ENCODE measurements at regions not wholly inside any gene's neighbourhood (a gene's known extent, or its start where the extent isn't known, plus 50 kb on each side); places are given as distances from the start of the nearest gene placed in this dataset.
A peak's percentile ranks its signal among the peaks of the same experiment; 100 is the strongest.
"Not testable (repeated sequence)": the region's sequence is repeated elsewhere in the genome, so short reads cannot be mapped to it uniquely, and the experiment has no call there.

DNA sequence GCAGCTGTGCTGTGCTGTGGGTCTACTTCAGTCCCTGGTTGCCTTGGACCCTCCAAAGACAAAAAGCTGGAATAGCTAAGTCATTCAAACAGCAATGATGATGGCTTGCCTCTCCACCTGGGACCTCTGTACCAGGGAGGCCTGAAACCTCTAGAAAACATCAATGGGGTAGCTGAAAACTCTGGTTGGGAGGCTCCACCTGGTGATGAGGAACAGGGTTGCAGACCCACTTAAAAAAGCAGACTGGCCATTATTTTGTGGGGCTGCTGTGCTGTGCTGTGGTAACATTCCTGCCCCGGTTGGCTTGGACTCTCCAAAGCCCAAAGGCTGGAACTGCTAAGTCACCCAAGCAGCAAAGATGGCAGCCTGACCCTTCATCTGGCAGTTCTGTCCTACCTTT lies 839.3 kb upstream of the ARRDC3 start:
- Histone ChIP-seq H3K4me1 (ENCODE audit: control insufficient read depth in 2 of 2, insufficient read depth in 1 of 2, low read depth in 1 of 2, low read length in 2 of 2) (no peaks in the 10 kb centered on the region), H2AFZ (ENCODE audit: low read length) (peak overlapping the region; percentile 61), H2BK5ac (ENCODE audit: low read length) (no peak overlapping the region), H2AK5ac (ENCODE audit: low read depth, low read length) (no peak overlapping the region), H4K91ac (ENCODE audit: low read depth, low read length, poor library complexity) (no peak overlapping the region), H3K27me3 (ENCODE audit: control insufficient read depth in 3 of 3, insufficient read depth in 3 of 3, low read depth in 1 of 3, low read length in 3 of 3) (no peaks in the 10 kb centered on the region), H3K27ac (replicated peaks; ENCODE audit: low read length) (no peak overlapping the region), H2BK15ac (ENCODE audit: low read length) (no peak overlapping the region), H3K4ac (ENCODE audit: low read length) (no peak overlapping the region), H3K4me3 (ENCODE audit: low read length in 2 of 2) (no peak overlapping the region), H3K14ac (ENCODE audit: low read length) (no peak overlapping the region), H4K8ac (ENCODE audit: low read depth, low read length) (no peak overlapping the region), H3K9ac (ENCODE audit: low read depth, low read length, poor library complexity) (no peak overlapping the region), H3K9me3 (replicated peaks in 1 of 2; ENCODE audit: control insufficient read depth in 2 of 2, insufficient read depth in 1 of 2, low read depth in 1 of 2, low read length in 2 of 2) (peaks cover 4 to 12% of the 10 kb centered on the region in 2 donors), H3K18ac (ENCODE audit: low read length) (peak overlapping the region; percentile 3), H3K23ac (ENCODE audit: low read depth, low read length, poor library complexity) (no peak overlapping the region), H2BK120ac (ENCODE audit: low read depth, low read length) (no peak overlapping the region), H3K4me2 (ENCODE audit: insufficient read depth, low read length, poor library complexity, severe bottlenecking) (no peak overlapping the region), H3K36me3 (replicated peaks in 1 of 2; ENCODE audit: control insufficient read depth in 2 of 2, insufficient read depth in 2 of 2, low read length in 2 of 2) (no peaks in the 10 kb centered on the region), H2BK12ac (ENCODE audit: low read length) (no peak overlapping the region), H3K79me1 (ENCODE audit: low read depth, low read length) (no peaks in the 10 kb centered on the region)
- DNase-seq (ENCODE audit: low spot score): no peak
- no CpG with 5 or more reads among the region's 1 CpG for WGBS, 2 donors (ENCODE audit: extremely low coverage in 2 of 2, insufficient read length in 2 of 2, insufficient replicate concordance in 1 of 2)

- not testable (repeated sequence) for DNase-seq (ENCODE audit: low spot score); H3K36me3 ChIP-seq (replicated peaks in 1 of 2; ENCODE audit: control insufficient read depth in 2 of 2, insufficient read depth in 2 of 2, low read length in 2 of 2); H3K4ac ChIP-seq (ENCODE audit: low read length); H4K8ac ChIP-seq (ENCODE audit: low read depth, low read length); H2AFZ ChIP-seq (ENCODE audit: low read length); H3K23ac ChIP-seq (ENCODE audit: low read depth, low read length, poor library complexity); H3K18ac ChIP-seq (ENCODE audit: low read length); H3K4me3 ChIP-seq (ENCODE audit: low read length in 2 of 2); H3K9ac ChIP-seq (ENCODE audit: low read depth, low read length, poor library complexity); H3K27ac ChIP-seq (replicated peaks; ENCODE audit: low read length); H3K9me3 ChIP-seq (replicated peaks in 1 of 2; ENCODE audit: control insufficient read depth in 2 of 2, insufficient read depth in 1 of 2, low read depth in 1 of 2, low read length in 2 of 2); H2BK12ac ChIP-seq (ENCODE audit: low read length); H3K4me1 ChIP-seq (ENCODE audit: control insufficient read depth in 2 of 2, insufficient read depth in 1 of 2, low read depth in 1 of 2, low read length in 2 of 2); H3K4me2 ChIP-seq (ENCODE audit: insufficient read depth, low read length, poor library complexity, severe bottlenecking); H2BK15ac ChIP-seq (ENCODE audit: low read length); H3K79me1 ChIP-seq (ENCODE audit: low read depth, low read length); H4K91ac ChIP-seq (ENCODE audit: low read depth, low read length, poor library complexity); H3K27me3 ChIP-seq (ENCODE audit: control insufficient read depth in 3 of 3, insufficient read depth in 3 of 3, low read depth in 1 of 3, low read length in 3 of 3); H2BK5ac ChIP-seq (ENCODE audit: low read length); H2BK120ac ChIP-seq (ENCODE audit: low read depth, low read length); H2AK5ac ChIP-seq (ENCODE audit: low read depth, low read length); H3K14ac ChIP-seq (ENCODE audit: low read length)
- WGBS, 2 donors (ENCODE audit: extremely low coverage in 2 of 2, insufficient read length in 2 of 2, insufficient replicate concordance in 1 of 2): no CpG with 5 or more reads among the region's 2 CpGs
These were observed 833.7 kb upstream of the ARRDC3 start for GRCh38 chr5:92216852-92217251.

GRCh38 chr5:92215116-92215515 lies 832.0 kb upstream of the ARRDC3 start:
- H3K9me3 ChIP-seq (replicated peaks in 1 of 2; ENCODE audit: control insufficient read depth in 2 of 2, insufficient read depth in 1 of 2, low read depth in 1 of 2, low read length in 2 of 2): peaks cover 0 to 7% of the 10 kb centered on the region in 2 donors
- no peak overlapping the region for H4K91ac ChIP-seq (ENCODE audit: low read depth, low read length, poor library complexity)
- H3K14ac ChIP-seq (ENCODE audit: low read length): no peak overlapping the region
- H2BK12ac ChIP-seq (ENCODE audit: low read length): no peak overlapping the region
- no peak overlapping the region for H3K4me3 ChIP-seq (ENCODE audit: low read length in 2 of 2)
- no peak overlapping the region for H3K18ac ChIP-seq (ENCODE audit: low read length)
- no CpG with 5 or more reads among the region's 1 CpG for WGBS, 2 donors (ENCODE audit: extremely low coverage in 2 of 2, insufficient read length in 2 of 2, insufficient replicate concordance in 1 of 2)
- H3K36me3 ChIP-seq (replicated peaks in 1 of 2; ENCODE audit: control insufficient read depth in 2 of 2, insufficient read depth in 2 of 2, low read length in 2 of 2): no peaks in the 10 kb centered on the region
- H2BK15ac ChIP-seq (ENCODE audit: low read length): no peak overlapping the region
- DNase-seq (ENCODE audit: low spot score): no peak
- no peak overlapping the region for H4K8ac ChIP-seq (ENCODE audit: low read depth, low read length)
- H3K4me2 ChIP-seq (ENCODE audit: insufficient read depth, low read length, poor library complexity, severe bottlenecking): no peak overlapping the region
- H3K27me3 ChIP-seq (ENCODE audit: control insufficient read depth in 3 of 3, insufficient read depth in 3 of 3, low read depth in 1 of 3, low read length in 3 of 3): no peaks in the 10 kb centered on the region
- H3K4me1 ChIP-seq (ENCODE audit: control insufficient read depth in 2 of 2, insufficient read depth in 1 of 2, low read depth in 1 of 2, low read length in 2 of 2): no peaks in the 10 kb centered on the region
- no peak overlapping the region for H3K23ac ChIP-seq (ENCODE audit: low read depth, low read length, poor library complexity)
- H3K79me1 ChIP-seq (ENCODE audit: low read depth, low read length): no peaks in the 10 kb centered on the region
- H3K4ac ChIP-seq (ENCODE audit: low read length): no peak overlapping the region
- no peak overlapping the region for H3K27ac ChIP-seq (replicated peaks; ENCODE audit: low read length)
- H2BK120ac ChIP-seq (ENCODE audit: low read depth, low read length): no peak overlapping the region
- H2AK5ac ChIP-seq (ENCODE audit: low read depth, low read length): no peak overlapping the region
- no peak overlapping the region for H2AFZ ChIP-seq (ENCODE audit: low read length)
- no peak overlapping the region for H2BK5ac ChIP-seq (ENCODE audit: low read length)
- no peak overlapping the region for H3K9ac ChIP-seq (ENCODE audit: low read depth, low read length, poor library complexity)

GRCh38 chr5:92208265-92208664 lies 825.1 kb upstream of the ARRDC3 start:
- Histone ChIP-seq H3K27me3 (ENCODE audit: control insufficient read depth in 3 of 3, insufficient read depth in 3 of 3, low read depth in 1 of 3, low read length in 3 of 3) (no peaks in the 10 kb centered on the region), H2BK12ac (ENCODE audit: low read length) (no peak overlapping the region), H3K4ac (ENCODE audit: low read length) (no peak overlapping the region)

More at GRCh38 chr5:92208265-92208664, 825.1 kb upstream of the ARRDC3 start:
- H3K4me2 ChIP-seq (ENCODE audit: insufficient read depth, low read length, poor library complexity, severe bottlenecking): no peak overlapping the region
- no peak overlapping the region for H4K91ac ChIP-seq (ENCODE audit: low read depth, low read length, poor library complexity)
- no peaks in the 10 kb centered on the region for H3K36me3 ChIP-seq (replicated peaks in 1 of 2; ENCODE audit: control insufficient read depth in 2 of 2, insufficient read depth in 2 of 2, low read length in 2 of 2)
- no peak overlapping the region for H3K9ac ChIP-seq (ENCODE audit: low read depth, low read length, poor library complexity)
- no peak for DNase-seq (ENCODE audit: low spot score)
- H2AFZ ChIP-seq (ENCODE audit: low read length): no peak overlapping the region
- H3K14ac ChIP-seq (ENCODE audit: low read length): no peak overlapping the region
- H3K9me3 ChIP-seq (replicated peaks in 1 of 2; ENCODE audit: control insufficient read depth in 2 of 2, insufficient read depth in 1 of 2, low read depth in 1 of 2, low read length in 2 of 2): peaks cover 0 to 7% of the 10 kb centered on the region in 2 donors
- H2BK120ac ChIP-seq (ENCODE audit: low read depth, low read length): no peak overlapping the region
- H3K79me1 ChIP-seq (ENCODE audit: low read depth, low read length): no peaks in the 10 kb centered on the region
- no CpG with 5 or more reads among the region's 3 CpGs for WGBS, 2 donors (ENCODE audit: extremely low coverage in 2 of 2, insufficient read length in 2 of 2, insufficient replicate concordance in 1 of 2)
- no peak overlapping the region for H3K4me3 ChIP-seq (ENCODE audit: low read length in 2 of 2)
- H2BK15ac ChIP-seq (ENCODE audit: low read length): no peak overlapping the region
- no peak overlapping the region for H3K23ac ChIP-seq (ENCODE audit: low read depth, low read length, poor library complexity)
- no peak overlapping the region for H2AK5ac ChIP-seq (ENCODE audit: low read depth, low read length)
- no peaks in the 10 kb centered on the region for H3K4me1 ChIP-seq (ENCODE audit: control insufficient read depth in 2 of 2, insufficient read depth in 1 of 2, low read depth in 1 of 2, low read length in 2 of 2)
- no peak overlapping the region for H2BK5ac ChIP-seq (ENCODE audit: low read length)
- no peak overlapping the region for H4K8ac ChIP-seq (ENCODE audit: low read depth, low read length)
- H3K18ac ChIP-seq (ENCODE audit: low read length): no peak overlapping the region
- no peak overlapping the region for H3K27ac ChIP-seq (replicated peaks; ENCODE audit: low read length)

All from neuronal stem cell (in vitro differentiated cells).